Ovary (tissue), 3 donors: ENCODE measurements at regions not wholly inside any gene's neighbourhood (a gene's known extent, or its start where the extent isn't known, plus 50 kb on each side); places are given as distances from the start of the nearest gene placed in this dataset.

Source experiments
- POLR2A ChIP-seq: fragments of 450-650 bp; IDR thresholded peaks from one replicate; pipeline ENCODE4 v1.6.1; 2017; ENCODE audit warnings: antibody characterized with exemption, mild to moderate bottlenecking, moderate library complexity
- TF ChIP-seq, protein P1 (sequence below), 3 donors: fragments of 450-650 bp in 2 of 3; fragments of 200-600 bp in 1 of 3; IDR thresholded peaks; one replicate each; pipeline versions ENCODE4 v1.5.1 to v1.8.0; 2016 to 2022; ENCODE audit warnings: antibody characterized with exemption in 3 of 3, mild to moderate bottlenecking in 1 of 3
- donor health status: DM: no; HTN: no; CAD: no.

DNA sequence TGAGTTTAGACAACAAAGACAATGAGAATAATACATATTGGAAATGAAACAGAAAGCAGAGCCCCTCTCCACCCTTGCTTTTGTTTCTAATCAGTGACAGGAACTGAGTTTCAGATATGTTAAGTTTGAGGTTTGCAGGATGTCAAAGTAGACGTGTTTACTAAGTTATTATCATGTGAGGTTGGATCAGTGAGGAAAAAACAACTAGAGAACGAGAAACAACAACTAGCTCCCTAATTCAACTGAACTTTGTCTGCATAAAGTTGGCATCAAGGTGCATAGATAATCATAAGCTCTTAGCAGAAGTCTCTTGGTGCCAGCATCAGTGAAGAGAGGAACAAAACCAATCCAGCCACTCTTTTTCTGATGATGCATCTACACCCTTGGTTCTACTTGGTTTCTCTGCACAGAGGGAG, 491.1 kb upstream of the NR2F2 start:
- no peak for TF ChIP-seq POLR2A
- TF ChIP-seq, protein P1, sequence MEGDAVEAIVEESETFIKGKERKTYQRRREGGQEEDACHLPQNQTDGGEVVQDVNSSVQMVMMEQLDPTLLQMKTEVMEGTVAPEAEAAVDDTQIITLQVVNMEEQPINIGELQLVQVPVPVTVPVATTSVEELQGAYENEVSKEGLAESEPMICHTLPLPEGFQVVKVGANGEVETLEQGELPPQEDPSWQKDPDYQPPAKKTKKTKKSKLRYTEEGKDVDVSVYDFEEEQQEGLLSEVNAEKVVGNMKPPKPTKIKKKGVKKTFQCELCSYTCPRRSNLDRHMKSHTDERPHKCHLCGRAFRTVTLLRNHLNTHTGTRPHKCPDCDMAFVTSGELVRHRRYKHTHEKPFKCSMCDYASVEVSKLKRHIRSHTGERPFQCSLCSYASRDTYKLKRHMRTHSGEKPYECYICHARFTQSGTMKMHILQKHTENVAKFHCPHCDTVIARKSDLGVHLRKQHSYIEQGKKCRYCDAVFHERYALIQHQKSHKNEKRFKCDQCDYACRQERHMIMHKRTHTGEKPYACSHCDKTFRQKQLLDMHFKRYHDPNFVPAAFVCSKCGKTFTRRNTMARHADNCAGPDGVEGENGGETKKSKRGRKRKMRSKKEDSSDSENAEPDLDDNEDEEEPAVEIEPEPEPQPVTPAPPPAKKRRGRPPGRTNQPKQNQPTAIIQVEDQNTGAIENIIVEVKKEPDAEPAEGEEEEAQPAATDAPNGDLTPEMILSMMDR (IDR thresholded peaks at IDR 0.05) = no peak
